ENCODE measurements at regions not wholly inside any gene's neighbourhood (a gene's known extent, or its start where the extent isn't known, plus 50 kb on each side); places are given as distances from the start of the nearest gene placed in this dataset.

GRCh38 chr2:2771721-2772411 lies 440.8 kb upstream of the MYT1L start:
- Histone ChIP-seq H3K27me3 (no peaks in the 10 kb centered on the region), H3K36me3 (no peaks in the 10 kb centered on the region)
- in situ Hi-C loops (cut with MboI; ENCODE audit: low sequenced_read_pairs in 4 of 4): no loop called here

GRCh38 chr2:2769481-2770431 lies 438.7 kb upstream of the MYT1L start:
- H3K27me3 ChIP-seq: no peaks in the 10 kb centered on the region
- peak; percentile 99 to 100 for ATAC-seq
- TF ChIP-seq, protein P1, sequence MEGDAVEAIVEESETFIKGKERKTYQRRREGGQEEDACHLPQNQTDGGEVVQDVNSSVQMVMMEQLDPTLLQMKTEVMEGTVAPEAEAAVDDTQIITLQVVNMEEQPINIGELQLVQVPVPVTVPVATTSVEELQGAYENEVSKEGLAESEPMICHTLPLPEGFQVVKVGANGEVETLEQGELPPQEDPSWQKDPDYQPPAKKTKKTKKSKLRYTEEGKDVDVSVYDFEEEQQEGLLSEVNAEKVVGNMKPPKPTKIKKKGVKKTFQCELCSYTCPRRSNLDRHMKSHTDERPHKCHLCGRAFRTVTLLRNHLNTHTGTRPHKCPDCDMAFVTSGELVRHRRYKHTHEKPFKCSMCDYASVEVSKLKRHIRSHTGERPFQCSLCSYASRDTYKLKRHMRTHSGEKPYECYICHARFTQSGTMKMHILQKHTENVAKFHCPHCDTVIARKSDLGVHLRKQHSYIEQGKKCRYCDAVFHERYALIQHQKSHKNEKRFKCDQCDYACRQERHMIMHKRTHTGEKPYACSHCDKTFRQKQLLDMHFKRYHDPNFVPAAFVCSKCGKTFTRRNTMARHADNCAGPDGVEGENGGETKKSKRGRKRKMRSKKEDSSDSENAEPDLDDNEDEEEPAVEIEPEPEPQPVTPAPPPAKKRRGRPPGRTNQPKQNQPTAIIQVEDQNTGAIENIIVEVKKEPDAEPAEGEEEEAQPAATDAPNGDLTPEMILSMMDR (IDR thresholded peaks at IDR 0.05 in 4 of 5, conservative IDR thresholded peaks at IDR 0.05 in 1 of 5): peak; percentile 35 to 66 (median 59)
- peak; percentile 35 to 55 for TF ChIP-seq POLR2A (IDR thresholded peaks at IDR 0.05)
- intact Hi-C loops (cut with DNase I; ENCODE audit: low total_unique reads): loop anchor here (1.0 to 5.0 kb wide), 3 partner anchors 77 to 156 kb away; no protein-coding TSS in a partner anchor
- DNase-seq: peak; percentile 89 to 95
- H3K9me3 ChIP-seq: no peaks in the 10 kb centered on the region
- peak overlapping the region in 3 of 4 donors; percentile 9 to 38 (median 13) for H3K4me3 ChIP-seq
- H3K36me3 ChIP-seq: no peaks in the 10 kb centered on the region
- H3K27ac ChIP-seq: peak overlapping the region; percentile 82 to 94 (median 87)
- in situ Hi-C loops (cut with MboI; ENCODE audit: low sequenced_read_pairs in 4 of 4): no loop called here
- H3K4me1 ChIP-seq: peaks cover 12 to 16% of the 10 kb centered on the region in 2 donors

More at GRCh38 chr2:2771721-2772411, 440.8 kb upstream of the MYT1L start:
- H3K27ac ChIP-seq: no peak overlapping the region
- no peak for TF ChIP-seq POLR2A (IDR thresholded peaks at IDR 0.05)
- TF ChIP-seq, protein P1 (IDR thresholded peaks at IDR 0.05 in 4 of 5, conservative IDR thresholded peaks at IDR 0.05 in 1 of 5): no peak
- no peak overlapping the region for H3K4me3 ChIP-seq
- peaks cover 12 to 16% of the 10 kb centered on the region in 2 donors for H3K4me1 ChIP-seq
- DNase-seq: no peak
- intact Hi-C loops (cut with DNase I; ENCODE audit: low total_unique reads): no loop called here
- H3K9me3 ChIP-seq: no peaks in the 10 kb centered on the region
- ATAC-seq: no peak

GRCh38 chr2:2768476-2768875 lies 437.4 kb upstream of the MYT1L start:
- Histone ChIP-seq H3K36me3 (no peaks in the 10 kb centered on the region), H3K27ac (no peak overlapping the region), H3K4me3 (no peak overlapping the region), H3K4me1 (peaks cover 23 to 28% of the 10 kb centered on the region in 2 donors), H3K27me3 (no peaks in the 10 kb centered on the region), H3K9me3 (no peaks in the 10 kb centered on the region)
- intact Hi-C loops (cut with DNase I; ENCODE audit: low total_unique reads): loop anchor here (5.0 kb wide), 1 partner anchor 106 kb away; no protein-coding TSS in a partner anchor
- no peak for DNase-seq
- in situ Hi-C loops (cut with MboI; ENCODE audit: low sequenced_read_pairs in 4 of 4): no loop called here
- TF ChIP-seq, protein P1 (IDR thresholded peaks at IDR 0.05 in 4 of 5, conservative IDR thresholded peaks at IDR 0.05 in 1 of 5): no peak
- TF ChIP-seq POLR2A (IDR thresholded peaks at IDR 0.05): no peak
- ATAC-seq: no peak

DNA sequence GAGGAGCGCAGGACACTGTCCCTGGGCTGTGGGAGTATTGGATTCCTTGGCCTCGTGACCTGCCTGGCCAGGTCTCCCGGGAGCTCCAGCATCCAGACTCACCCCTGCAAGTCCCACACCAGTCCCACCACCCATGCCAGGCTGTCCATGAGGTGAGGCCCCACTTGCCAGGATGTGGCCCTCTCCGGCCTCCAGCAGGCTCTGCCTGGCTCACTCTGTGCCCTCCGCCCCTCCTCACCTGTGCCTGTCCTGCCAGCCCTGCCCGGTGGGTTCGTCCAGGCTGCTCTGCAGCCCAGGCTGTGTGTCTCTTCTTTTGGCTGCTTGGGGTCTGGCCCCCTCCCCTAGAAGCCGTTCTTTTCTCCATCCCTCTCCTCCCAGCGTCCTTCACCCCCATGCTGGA lies 436.8 kb upstream of the MYT1L start:
- no peak overlapping the region for H3K27ac ChIP-seq
- H3K36me3 ChIP-seq: no peaks in the 10 kb centered on the region
- H3K9me3 ChIP-seq: no peaks in the 10 kb centered on the region
- ATAC-seq: no peak
- DNase-seq: no peak
- no peak overlapping the region for H3K4me3 ChIP-seq
- H3K27me3 ChIP-seq: no peaks in the 10 kb centered on the region
- peaks cover 29 to 34% of the 10 kb centered on the region in 2 donors for H3K4me1 ChIP-seq
- in situ Hi-C loops (cut with MboI; ENCODE audit: low sequenced_read_pairs in 4 of 4) (no loop called here), intact Hi-C loops (cut with DNase I; ENCODE audit: low total_unique reads) (loop anchor here (5.0 kb wide), 1 partner anchor 106 kb away; no protein-coding TSS in a partner anchor)
- TF ChIP-seq, protein P1 (IDR thresholded peaks at IDR 0.05 in 4 of 5, conservative IDR thresholded peaks at IDR 0.05 in 1 of 5): no peak
- no peak for TF ChIP-seq POLR2A (IDR thresholded peaks at IDR 0.05)

All from gastrocnemius medialis (tissue), 4 donors.